ENCODE measurements at regions not wholly inside any gene's neighbourhood (a gene's known extent, or its start where the extent isn't known, plus 50 kb on each side); places are given as distances from the start of the nearest gene placed in this dataset.

GRCh38 chr9:89935801-89936200 is 331.0 kb downstream of the GADD45G start:
- TF ChIP-seq EZH2phosphoT487 (IDR thresholded peaks at IDR 0.05; ENCODE audit: unreplicated experiment) (no peak), CTCF (conservative IDR thresholded peaks at IDR 0.05; ENCODE audit: low read depth in 2 of 2) (no peak), CREB1 (CRISPR knock-in tag; IDR thresholded peaks at IDR 0.05; ENCODE audit: low read depth) (no peak), EZH2 (IDR thresholded peaks at IDR 0.05; ENCODE audit: low read depth, unreplicated experiment) (no peak), POLR2AphosphoS5 (IDR thresholded peaks at IDR 0.05; ENCODE audit: low read depth) (no peak), REST (IDR thresholded peaks at IDR 0.05; ENCODE audit: unreplicated experiment) (no peak), JUNB (IDR thresholded peaks at IDR 0.05; ENCODE audit: unreplicated experiment) (no peak), ETS1 (IDR thresholded peaks at IDR 0.05) (no peak), NANOG (IDR thresholded peaks at IDR 0.05; ENCODE audit: borderline replicate concordance) (no peak), STAT1 (IDR thresholded peaks at IDR 0.05; ENCODE audit: unreplicated experiment) (no peak), ZNF114 (CRISPR knock-in tag; IDR thresholded peaks at IDR 0.05) (no peak), ZNF331 (CRISPR knock-in tag; IDR thresholded peaks at IDR 0.05; ENCODE audit: low read depth) (no peak)

All from GM23338 (cell line).